ENCODE measurements at regions not wholly inside any gene's neighbourhood (a gene's known extent, or its start where the extent isn't known, plus 50 kb on each side); places are given as distances from the start of the nearest gene placed in this dataset.

- 96% methylated on average over 4 to 5 of the region's 5 CpGs for WGBS, 2 experiments (ENCODE audit: insufficient coverage in 2 of 2)
- no peaks in the 10 kb centered on the region for H3K9me3 ChIP-seq (ENCODE audit: control insufficient read depth, low read length)
- peaks cover 12% of the 10 kb centered on the region for H3K4me1 ChIP-seq (ENCODE audit: control insufficient read depth, insufficient read depth, low read length, poor library complexity, severe bottlenecking)
- H3K27ac ChIP-seq (ENCODE audit: low read depth, low read length, severe bottlenecking): no peak overlapping the region
- H3K36me3 ChIP-seq (ENCODE audit: control insufficient read depth, insufficient read depth, low read length): no peaks in the 10 kb centered on the region
- no peak overlapping the region for H3K4me3 ChIP-seq (ENCODE audit: extremely low read depth, insufficient read depth, low read length, poor library complexity, severe bottlenecking)
Observed at GRCh38 chr6:4588163-4588562, 188.0 kb upstream of the CDYL start.

- Histone ChIP-seq H3K4me3 (ENCODE audit: extremely low read depth, insufficient read depth, low read length, poor library complexity, severe bottlenecking) (no peak overlapping the region), H3K36me3 (ENCODE audit: control insufficient read depth, insufficient read depth, low read length) (no peaks in the 10 kb centered on the region), H3K4me1 (ENCODE audit: control insufficient read depth, insufficient read depth, low read length, poor library complexity, severe bottlenecking) (peaks cover 22% of the 10 kb centered on the region), H3K9me3 (ENCODE audit: control insufficient read depth, low read length) (no peaks in the 10 kb centered on the region), H3K27ac (ENCODE audit: low read depth, low read length, severe bottlenecking) (no peak overlapping the region)
- WGBS, 2 experiments (ENCODE audit: insufficient coverage in 2 of 2): 76 to 96% methylated on average over 4 of the region's 4 CpGs
Observed at GRCh38 chr6:4587171-4587570, 189.0 kb upstream of the CDYL start.

GRCh38 chr6:4586469-4586859 is 189.7 kb upstream of the CDYL start:
- Histone ChIP-seq H3K27ac (ENCODE audit: low read depth, low read length, severe bottlenecking) (no peak overlapping the region), H3K4me1 (ENCODE audit: control insufficient read depth, insufficient read depth, low read length, poor library complexity, severe bottlenecking) (peaks cover 29% of the 10 kb centered on the region)

GRCh38 chr6:4585682-4586468 is 190.3 kb upstream of the CDYL start:
- 70 to 100% methylated on average over 1 to 2 of the region's 5 CpGs for WGBS, 2 experiments (ENCODE audit: insufficient coverage in 2 of 2)
- H3K9me3 ChIP-seq (ENCODE audit: control insufficient read depth, low read length): peaks cover 7% of the 10 kb centered on the region
- H3K36me3 ChIP-seq (ENCODE audit: control insufficient read depth, insufficient read depth, low read length): no peaks in the 10 kb centered on the region
- peaks cover 35% of the 10 kb centered on the region for H3K4me1 ChIP-seq (ENCODE audit: control insufficient read depth, insufficient read depth, low read length, poor library complexity, severe bottlenecking)
- H3K4me3 ChIP-seq (ENCODE audit: extremely low read depth, insufficient read depth, low read length, poor library complexity, severe bottlenecking): no peak overlapping the region
- H3K27ac ChIP-seq (ENCODE audit: low read depth, low read length, severe bottlenecking): no peak overlapping the region

More at GRCh38 chr6:4586469-4586859, 189.7 kb upstream of the CDYL start:
- Histone ChIP-seq H3K9me3 (ENCODE audit: control insufficient read depth, low read length) (peaks cover 4% of the 10 kb centered on the region), H3K4me3 (ENCODE audit: extremely low read depth, insufficient read depth, low read length, poor library complexity, severe bottlenecking) (no peak overlapping the region), H3K36me3 (ENCODE audit: control insufficient read depth, insufficient read depth, low read length) (no peaks in the 10 kb centered on the region)
- 100% methylated on average over 3 of the region's 3 CpGs for WGBS, 2 experiments (ENCODE audit: insufficient coverage in 2 of 2)

- peaks cover 7% of the 10 kb centered on the region for H3K9me3 ChIP-seq (ENCODE audit: control insufficient read depth, low read length)
- no peak overlapping the region for H3K4me3 ChIP-seq (ENCODE audit: extremely low read depth, insufficient read depth, low read length, poor library complexity, severe bottlenecking)
- H3K27ac ChIP-seq (ENCODE audit: low read depth, low read length, severe bottlenecking): no peak overlapping the region
- H3K36me3 ChIP-seq (ENCODE audit: control insufficient read depth, insufficient read depth, low read length): no peaks in the 10 kb centered on the region
- peaks cover 36% of the 10 kb centered on the region for H3K4me1 ChIP-seq (ENCODE audit: control insufficient read depth, insufficient read depth, low read length, poor library complexity, severe bottlenecking)
- WGBS, 2 experiments (ENCODE audit: insufficient coverage in 2 of 2): 97 to 99% methylated on average over 4 to 5 of the region's 5 CpGs
Observed at GRCh38 chr6:4584801-4585200, 191.4 kb upstream of the CDYL start.

- no peaks in the 10 kb centered on the region for H3K36me3 ChIP-seq (ENCODE audit: control insufficient read depth, insufficient read depth, low read length)
Observed at GRCh38 chr6:4582506-4583417, 193.4 kb upstream of the CDYL start.

GRCh38 chr6:4581468-4582385 is 194.5 kb upstream of the CDYL start:
- Histone ChIP-seq H3K9me3 (ENCODE audit: control insufficient read depth, low read length) (peaks cover 7% of the 10 kb centered on the region), H3K4me3 (ENCODE audit: extremely low read depth, insufficient read depth, low read length, poor library complexity, severe bottlenecking) (no peak overlapping the region), H3K27ac (ENCODE audit: low read depth, low read length, severe bottlenecking) (peak overlapping the region; percentile 95), H3K4me1 (ENCODE audit: control insufficient read depth, insufficient read depth, low read length, poor library complexity, severe bottlenecking) (peaks cover 36% of the 10 kb centered on the region), H3K36me3 (ENCODE audit: control insufficient read depth, insufficient read depth, low read length) (no peaks in the 10 kb centered on the region)
- 31 to 72% methylated on average over 2 to 5 of the region's 6 CpGs for WGBS, 2 experiments (ENCODE audit: insufficient coverage in 2 of 2)

More at GRCh38 chr6:4582506-4583417, 193.4 kb upstream of the CDYL start:
- H3K27ac ChIP-seq (ENCODE audit: low read depth, low read length, severe bottlenecking): peak overlapping the region; percentile 95
- 91 to 95% methylated on average over 7 to 8 of the region's 8 CpGs for WGBS, 2 experiments (ENCODE audit: insufficient coverage in 2 of 2)
- peaks cover 7% of the 10 kb centered on the region for H3K9me3 ChIP-seq (ENCODE audit: control insufficient read depth, low read length)
- H3K4me1 ChIP-seq (ENCODE audit: control insufficient read depth, insufficient read depth, low read length, poor library complexity, severe bottlenecking): peaks cover 36% of the 10 kb centered on the region
- no peak overlapping the region for H3K4me3 ChIP-seq (ENCODE audit: extremely low read depth, insufficient read depth, low read length, poor library complexity, severe bottlenecking)

- H3K36me3 ChIP-seq (ENCODE audit: control insufficient read depth, insufficient read depth, low read length): no peaks in the 10 kb centered on the region
- WGBS, 2 experiments (ENCODE audit: insufficient coverage in 2 of 2): 100% methylated on average over 1 of the region's 1 CpG
- no peak overlapping the region for H3K4me3 ChIP-seq (ENCODE audit: extremely low read depth, insufficient read depth, low read length, poor library complexity, severe bottlenecking)
- peaks cover 7% of the 10 kb centered on the region for H3K9me3 ChIP-seq (ENCODE audit: control insufficient read depth, low read length)
- H3K27ac ChIP-seq (ENCODE audit: low read depth, low read length, severe bottlenecking): no peak overlapping the region
- peaks cover 31% of the 10 kb centered on the region for H3K4me1 ChIP-seq (ENCODE audit: control insufficient read depth, insufficient read depth, low read length, poor library complexity, severe bottlenecking)
Observed at GRCh38 chr6:4580361-4580760, 195.8 kb upstream of the CDYL start.

- Histone ChIP-seq H3K27ac (ENCODE audit: low read depth, low read length, severe bottlenecking) (no peak overlapping the region), H3K4me1 (ENCODE audit: control insufficient read depth, insufficient read depth, low read length, poor library complexity, severe bottlenecking) (peaks cover 16% of the 10 kb centered on the region), H3K36me3 (ENCODE audit: control insufficient read depth, insufficient read depth, low read length) (no peaks in the 10 kb centered on the region), H3K9me3 (ENCODE audit: control insufficient read depth, low read length) (peaks cover 7% of the 10 kb centered on the region), H3K4me3 (ENCODE audit: extremely low read depth, insufficient read depth, low read length, poor library complexity, severe bottlenecking) (no peak overlapping the region)
- WGBS, 2 experiments (ENCODE audit: insufficient coverage in 2 of 2): 83 to 100% methylated on average over 1 of the region's 2 CpGs
Observed at GRCh38 chr6:4577406-4577805, 198.8 kb upstream of the CDYL start.

GRCh38 chr6:4575714-4576113 is 200.5 kb upstream of the CDYL start:
- 89% methylated on average over 5 of the region's 5 CpGs for WGBS, 2 experiments (ENCODE audit: insufficient coverage in 2 of 2)
- H3K4me3 ChIP-seq (ENCODE audit: extremely low read depth, insufficient read depth, low read length, poor library complexity, severe bottlenecking): no peak overlapping the region
- H3K27ac ChIP-seq (ENCODE audit: low read depth, low read length, severe bottlenecking): no peak overlapping the region
- peaks cover 4% of the 10 kb centered on the region for H3K9me3 ChIP-seq (ENCODE audit: control insufficient read depth, low read length)
- H3K36me3 ChIP-seq (ENCODE audit: control insufficient read depth, insufficient read depth, low read length): no peaks in the 10 kb centered on the region
- no peaks in the 10 kb centered on the region for H3K4me1 ChIP-seq (ENCODE audit: control insufficient read depth, insufficient read depth, low read length, poor library complexity, severe bottlenecking)
